Lung microvascular endothelial cell (primary cell): ENCODE measurements at regions not wholly inside any gene's neighbourhood (a gene's known extent, or its start where the extent isn't known, plus 50 kb on each side); places are given as distances from the start of the nearest gene placed in this dataset.
"Not testable (repeated sequence)": the region's sequence is repeated elsewhere in the genome, so short reads cannot be mapped to it uniquely, and the experiment has no call there.

Source experiments
- DNase-seq, 2 donors: peaks; one replicate each; pipeline versions ENCODE4 v3.0.0 to v3.0.0-alpha.2; 2010; ENCODE audit warnings: low read depth in 2 of 2

DNA sequence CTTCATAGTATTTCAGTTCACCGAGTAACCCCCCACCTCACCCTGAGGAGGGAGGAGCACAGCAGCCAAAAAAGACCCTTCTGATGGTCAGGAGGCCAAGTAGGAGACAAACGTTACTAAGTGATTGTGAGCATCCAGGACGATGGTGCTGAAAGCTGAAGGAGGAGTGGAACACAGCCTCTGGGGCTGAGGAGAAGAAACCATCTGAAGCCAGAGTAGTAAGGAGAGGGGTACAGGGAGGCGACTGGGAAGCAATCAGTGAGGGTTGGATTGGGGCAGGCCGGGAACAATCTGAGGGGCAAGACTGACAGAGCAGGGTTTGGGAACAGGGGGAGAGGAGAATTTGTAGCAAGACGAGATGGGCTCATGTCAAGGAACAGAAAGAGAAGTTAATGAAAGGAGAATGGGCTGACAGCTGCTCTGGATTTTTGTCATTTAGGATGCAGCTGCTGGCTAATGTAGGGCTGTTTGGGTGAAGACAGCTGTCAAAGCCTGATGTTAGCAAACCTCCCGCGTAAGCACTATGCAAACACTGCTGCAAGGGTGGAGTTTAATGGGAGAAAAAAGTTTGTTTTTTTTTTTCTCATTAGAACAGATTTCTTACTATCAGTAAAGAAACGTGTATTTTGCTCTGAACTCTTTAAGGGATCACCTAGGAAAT lies 622.2 kb downstream of the EDEM1 start:
- no peak for DNase-seq

GRCh38 chr3:5811016-5811415 lies 623.5 kb downstream of the EDEM1 start:
- DNase-seq = no peak

DNA sequence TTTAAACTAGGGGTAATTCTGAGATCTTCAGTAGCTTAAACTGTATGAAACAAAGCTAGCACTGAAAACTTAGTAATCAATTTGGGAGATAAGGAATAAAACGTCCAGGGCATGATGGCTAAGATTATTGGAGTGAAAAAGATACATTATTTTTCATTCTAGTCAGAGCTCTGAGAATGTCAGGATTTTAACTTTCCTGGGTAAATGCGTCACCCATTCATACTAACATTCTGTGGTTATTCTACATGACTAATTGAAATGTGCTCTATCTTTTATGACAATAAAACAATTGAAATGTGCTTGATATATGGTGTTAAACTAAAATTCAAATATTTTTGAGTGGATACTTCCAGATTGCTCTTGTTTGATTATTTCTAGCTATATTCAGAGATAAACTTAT lies 626.0 kb downstream of the EDEM1 start:
- no peak for DNase-seq

DNA sequence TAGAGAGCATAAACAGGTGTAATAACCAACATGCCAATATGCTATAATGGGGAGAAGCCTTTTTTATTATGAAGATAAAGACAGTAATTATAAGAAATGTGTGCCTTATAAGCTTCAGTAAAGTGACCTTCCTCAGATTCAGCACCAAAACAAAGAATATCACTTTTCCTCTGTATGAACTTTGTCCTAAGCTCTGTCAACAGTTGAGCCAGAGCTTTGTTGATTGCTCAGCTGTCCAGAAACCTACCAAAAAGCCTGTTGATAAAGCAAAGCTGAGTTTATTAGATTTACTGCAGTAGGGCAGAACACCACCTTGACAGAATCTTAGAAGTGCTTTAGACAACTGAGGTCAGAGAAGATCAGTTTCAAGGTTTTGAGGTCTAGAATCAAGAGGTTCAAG lies 635.3 kb downstream of the EDEM1 start:
- no peak for DNase-seq

DNA sequence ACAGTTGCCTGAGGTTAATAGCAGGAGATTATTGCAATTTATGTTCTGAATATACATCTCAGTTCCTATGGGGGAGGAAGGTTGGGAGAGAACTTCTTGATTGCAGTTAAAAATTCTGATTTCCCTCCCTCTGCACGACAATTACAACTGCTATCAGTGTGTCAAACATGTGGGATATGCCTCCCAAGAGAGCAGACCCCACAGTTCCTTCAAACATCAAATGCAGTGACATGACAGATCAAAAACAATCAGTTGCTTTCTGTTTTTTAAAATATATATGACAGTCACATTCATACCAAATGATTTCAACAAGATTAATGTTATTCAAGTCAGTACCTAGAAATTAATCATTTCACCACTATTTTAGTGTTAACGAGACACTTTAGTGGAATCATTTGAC lies 639.0 kb downstream of the EDEM1 start:
- no peak for DNase-seq

- DNase-seq = no peak
These were observed 640.7 kb downstream of the EDEM1 start for GRCh38 chr3:5828251-5828650.

GRCh38 chr3:5840056-5840455 lies 652.5 kb downstream of the EDEM1 start:
- DNase-seq = no peak

- no peak for DNase-seq
These were observed 654.1 kb downstream of the EDEM1 start for GRCh38 chr3:5841599-5841998.

DNA sequence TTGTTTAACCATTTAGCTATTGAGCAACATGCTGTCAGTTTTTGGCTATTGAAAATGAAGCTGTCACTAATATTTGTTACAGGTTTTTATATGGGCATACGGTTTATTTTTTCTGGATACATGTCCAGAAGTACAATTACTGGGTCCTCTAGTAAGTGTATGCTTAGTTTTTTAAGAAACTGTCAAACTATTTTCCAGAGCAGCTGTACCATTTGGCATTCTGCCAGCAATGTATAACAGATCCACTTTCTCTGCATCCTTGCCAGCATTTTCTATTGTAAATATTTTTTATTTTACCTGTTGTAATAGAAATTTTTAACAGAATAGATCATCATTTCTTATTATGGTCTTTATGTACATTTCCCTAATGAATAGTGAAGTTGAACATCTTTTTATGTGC lies 658.8 kb downstream of the EDEM1 start:
- no peak for DNase-seq

DNA sequence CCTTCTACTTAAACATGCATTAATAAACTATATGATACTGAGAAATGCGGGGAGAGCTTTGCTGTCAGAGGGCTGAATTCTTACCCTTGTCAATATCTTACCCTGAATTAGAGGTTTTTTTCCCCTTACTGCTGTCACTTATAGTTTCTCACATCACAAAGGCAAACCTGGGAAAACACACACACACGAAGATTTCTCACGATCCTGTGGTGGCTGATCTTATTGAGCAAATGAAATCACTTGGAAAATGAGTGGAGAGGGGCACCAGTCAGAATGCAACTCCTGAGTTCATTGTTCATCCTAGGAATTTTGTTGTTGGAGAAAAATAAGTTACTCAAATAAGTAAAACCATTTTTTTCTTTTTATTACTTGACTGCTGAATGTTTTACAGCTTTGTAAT lies 673.6 kb downstream of the EDEM1 start:
- DNase-seq = no peak

GRCh38 chr3:5874931-5875341 lies 687.4 kb downstream of the EDEM1 start:
- no peak for DNase-seq

GRCh38 chr3:5888851-5889250 lies 701.3 kb downstream of the EDEM1 start:
- DNase-seq = no peak

DNA sequence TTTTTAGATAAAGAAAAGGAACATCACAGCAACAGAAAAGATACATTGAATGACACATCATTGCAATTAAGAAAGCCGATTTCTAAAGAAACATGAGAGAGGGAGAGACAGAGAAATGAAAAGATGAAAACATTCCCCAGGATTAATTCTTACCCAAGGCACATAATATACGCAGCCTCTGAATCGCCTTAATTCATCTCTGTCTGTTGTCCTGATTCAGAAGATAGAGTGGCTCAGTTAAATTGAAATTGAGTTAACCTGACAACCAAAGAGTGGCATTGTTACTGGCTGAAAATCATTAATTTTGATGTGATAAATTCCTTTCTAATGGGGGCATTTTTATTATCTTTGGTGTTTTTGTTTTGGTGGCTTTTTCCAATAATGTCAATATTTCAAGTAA lies 701.9 kb downstream of the EDEM1 start:
- DNase-seq = no peak

- DNase-seq = no peak
These were observed 704.2 kb downstream of the EDEM1 start for GRCh38 chr3:5891711-5892110.

DNA sequence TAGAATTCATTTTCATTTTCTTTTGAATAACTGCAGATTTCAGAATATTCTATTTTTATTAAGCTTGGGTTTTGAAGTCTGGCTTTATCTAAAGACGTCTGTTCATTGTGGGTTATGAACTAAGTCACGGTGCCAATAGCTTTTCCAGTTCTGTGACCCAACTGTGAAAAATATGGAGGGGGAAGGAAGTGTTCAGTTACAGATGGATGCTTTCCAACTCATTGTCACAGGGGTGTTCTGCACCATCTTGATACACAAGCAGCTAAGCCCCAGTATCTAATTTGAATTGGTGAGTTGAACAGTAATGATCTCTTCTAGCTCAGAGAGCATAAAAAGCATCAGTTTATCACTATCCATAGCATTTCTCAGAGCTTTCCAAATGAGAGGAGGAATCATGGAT lies 710.6 kb downstream of the EDEM1 start:
- no peak for DNase-seq

GRCh38 chr3:5899014-5899761 lies 711.7 kb downstream of the EDEM1 start:
- DNase-seq = no peak

- no peak for DNase-seq
These were observed 730.4 kb downstream of the EDEM1 start for GRCh38 chr3:5917932-5918331.

DNA sequence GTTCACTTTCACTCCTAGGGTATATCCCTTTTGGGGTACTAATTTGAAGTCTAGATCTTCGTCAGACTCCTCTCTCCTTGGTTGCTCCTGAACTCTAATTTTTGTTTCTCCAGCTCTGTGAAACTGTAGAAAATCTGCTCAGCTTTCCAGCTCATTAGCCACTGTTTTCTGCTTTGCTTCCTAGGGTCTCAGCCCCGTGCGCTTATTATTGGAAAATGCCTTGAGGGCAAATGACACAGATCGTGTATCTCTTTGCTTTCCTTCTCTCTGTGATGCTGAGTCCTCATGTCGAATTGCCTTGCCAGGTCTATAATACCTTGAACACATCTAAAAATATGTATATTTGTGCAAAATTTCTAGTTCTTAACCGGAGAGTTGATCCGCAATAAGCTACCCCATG lies 731.1 kb downstream of the EDEM1 start:
- DNase-seq = no peak

DNA sequence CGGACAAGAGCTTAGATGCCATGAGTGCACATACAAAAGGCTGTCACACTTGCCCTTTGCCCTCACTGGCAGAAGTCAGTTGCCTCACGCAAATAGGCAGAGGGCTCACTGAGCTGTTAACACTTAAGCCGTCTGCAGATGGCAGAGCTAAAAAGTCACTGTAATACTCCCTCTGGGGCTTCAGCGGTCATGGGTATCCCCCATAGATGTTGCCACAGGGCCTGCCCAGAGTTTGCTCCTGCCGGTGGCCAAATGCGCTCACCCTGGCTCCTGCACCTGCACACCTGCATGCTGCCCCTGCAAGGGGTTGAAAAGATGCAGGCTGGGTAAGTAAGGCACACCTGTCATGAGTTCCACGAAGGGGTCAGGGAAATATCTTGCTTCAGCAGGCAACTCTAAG lies 741.5 kb downstream of the EDEM1 start:
- DNase-seq = no peak

GRCh38 chr3:5944061-5944460 lies 756.6 kb downstream of the EDEM1 start:
- not testable (repeated sequence) for DNase-seq

- no peak for DNase-seq
These were observed 760.6 kb downstream of the EDEM1 start for GRCh38 chr3:5948084-5948483.

DNA sequence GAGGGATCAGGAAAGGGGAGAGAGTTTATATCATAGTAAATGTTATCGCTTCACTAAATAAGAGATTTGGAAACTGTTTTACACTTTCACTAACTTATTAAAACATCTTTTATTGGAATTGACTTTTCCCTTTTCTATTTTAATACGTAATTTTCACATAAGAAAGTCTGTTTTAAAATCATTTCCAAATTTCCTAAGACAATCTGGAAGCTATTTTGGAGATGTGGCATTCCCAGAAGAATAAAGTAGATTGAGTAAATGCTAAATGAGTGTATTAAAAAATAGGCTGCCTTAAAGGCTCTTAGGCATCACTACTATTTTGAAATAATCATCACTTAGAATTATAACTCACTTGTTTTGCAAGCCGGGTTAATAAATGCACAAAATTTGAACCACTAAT lies 763.5 kb downstream of the EDEM1 start:
- no peak for DNase-seq

DNA sequence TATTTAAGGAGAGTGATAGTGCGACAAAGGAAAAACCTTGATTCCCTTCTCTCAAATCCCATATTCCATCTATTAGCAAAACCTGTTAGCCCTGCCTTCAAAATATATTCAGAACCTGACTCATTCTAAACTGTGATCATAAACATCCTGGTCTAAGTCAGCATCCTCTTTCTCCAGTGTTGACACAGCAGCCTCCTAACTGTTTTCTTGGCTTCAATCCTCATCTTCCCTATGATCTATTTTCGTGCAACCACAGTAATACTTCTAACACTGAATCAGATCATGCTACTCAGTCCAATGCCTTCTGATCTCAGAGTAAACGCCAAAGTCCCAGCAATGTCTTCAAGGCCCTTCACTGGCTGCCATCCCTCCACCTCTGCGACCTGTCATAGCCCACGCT lies 785.1 kb downstream of the EDEM1 start:
- no peak for DNase-seq
